GM19455 (cell line): ENCODE measurements at regions not wholly inside any gene's neighbourhood (a gene's known extent, or its start where the extent isn't known, plus 50 kb on each side); places are given as distances from the start of the nearest gene placed in this dataset.

Source experiments
- ATAC-seq: cut with Tn5 transposase; IDR thresholded peaks from one replicate; pipeline ENCODE4 v1.9.1; 2021; ENCODE audit not compliant: unreplicated experiment

DNA sequence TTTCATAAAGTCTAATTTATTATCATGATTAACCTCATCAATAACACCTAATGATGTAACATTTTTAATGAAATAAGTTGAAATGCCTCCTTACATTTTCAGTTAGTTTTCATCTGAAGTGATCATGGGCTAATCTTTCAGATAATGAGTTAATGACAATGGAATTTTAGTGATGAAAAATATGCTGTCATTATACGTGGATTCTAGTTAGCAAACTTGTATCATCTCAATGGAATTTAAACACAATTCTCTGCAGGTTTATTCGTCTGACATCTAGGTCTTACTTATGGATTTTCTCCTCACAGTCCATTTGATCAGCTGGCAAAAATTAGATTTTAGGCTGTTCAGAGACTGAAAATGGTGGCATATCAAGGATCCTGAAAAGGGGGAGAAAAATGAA is 885.0 kb downstream of the SLC4A3 start:
- no peak for ATAC-seq

- ATAC-seq: no peak
Observed at GRCh38 chr2:220513573-220514288, 886.3 kb downstream of the SLC4A3 start.

DNA sequence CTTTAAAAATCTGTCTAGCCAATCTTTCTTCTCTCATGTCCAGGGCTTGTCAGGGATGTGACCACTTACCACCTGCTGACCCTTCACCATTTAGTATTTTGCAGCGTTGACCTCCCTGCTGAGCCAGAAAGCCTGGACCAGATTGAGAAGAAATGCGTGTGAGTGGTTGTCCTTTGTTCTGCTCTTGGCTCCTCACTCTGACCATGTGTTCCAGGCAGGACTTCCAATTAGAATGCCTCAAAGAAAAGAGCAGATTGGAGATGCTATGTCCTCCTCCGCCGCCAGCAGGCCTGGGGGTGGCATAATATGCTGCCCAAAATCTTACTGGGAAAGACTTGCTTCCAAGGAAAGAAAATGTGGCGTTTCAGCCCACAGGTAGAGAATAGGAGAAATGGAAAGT is 894.1 kb downstream of the SLC4A3 start:
- no peak for ATAC-seq

DNA sequence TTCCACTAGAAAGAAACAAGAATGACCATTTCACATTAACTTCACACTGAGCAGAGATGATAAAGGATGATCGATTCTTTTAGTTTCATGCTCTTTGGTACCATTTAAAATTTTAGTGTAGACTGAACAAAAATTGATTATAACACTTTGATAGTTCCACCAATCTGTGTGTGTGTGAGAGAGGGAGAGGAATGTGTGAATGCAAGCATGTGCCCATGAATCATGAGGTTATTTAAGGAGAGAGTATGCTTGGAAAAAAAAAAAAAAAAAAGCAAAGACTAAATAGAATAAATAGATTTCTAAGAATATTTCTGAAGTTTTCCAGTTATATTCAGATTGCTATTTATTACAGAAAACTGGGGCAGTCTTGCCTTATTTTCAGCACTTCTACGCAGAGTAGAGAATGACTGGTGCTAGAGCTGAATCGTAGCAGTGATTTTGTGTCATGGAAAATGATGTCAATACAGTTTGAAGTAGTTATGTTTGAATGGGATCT is 900.8 kb downstream of the SLC4A3 start:
- ATAC-seq: no peak

- ATAC-seq: no peak
Observed at GRCh38 chr2:220531216-220531615, 903.8 kb downstream of the SLC4A3 start.

- ATAC-seq: no peak
Observed at GRCh38 chr2:220533485-220533884, 906.1 kb downstream of the SLC4A3 start.

DNA sequence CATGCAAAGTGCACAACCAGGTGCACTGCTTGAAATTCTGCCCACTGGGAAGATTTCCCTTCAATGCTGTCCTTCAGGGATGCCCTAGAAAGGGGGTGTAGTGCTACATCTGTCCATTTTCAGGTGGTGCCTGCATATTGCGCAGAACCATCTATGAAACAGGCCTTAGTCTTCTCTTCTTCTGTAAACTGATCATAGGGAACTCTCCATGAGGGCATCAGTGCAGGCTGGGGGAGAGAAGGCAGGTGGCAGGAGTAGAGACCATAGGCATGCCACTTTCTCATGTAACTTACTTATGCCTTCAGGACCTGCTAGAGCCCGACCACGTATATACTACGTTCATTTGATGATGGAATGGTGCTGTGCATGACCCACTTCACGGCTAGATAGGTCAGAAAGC is 912.1 kb downstream of the SLC4A3 start:
- ATAC-seq: no peak

DNA sequence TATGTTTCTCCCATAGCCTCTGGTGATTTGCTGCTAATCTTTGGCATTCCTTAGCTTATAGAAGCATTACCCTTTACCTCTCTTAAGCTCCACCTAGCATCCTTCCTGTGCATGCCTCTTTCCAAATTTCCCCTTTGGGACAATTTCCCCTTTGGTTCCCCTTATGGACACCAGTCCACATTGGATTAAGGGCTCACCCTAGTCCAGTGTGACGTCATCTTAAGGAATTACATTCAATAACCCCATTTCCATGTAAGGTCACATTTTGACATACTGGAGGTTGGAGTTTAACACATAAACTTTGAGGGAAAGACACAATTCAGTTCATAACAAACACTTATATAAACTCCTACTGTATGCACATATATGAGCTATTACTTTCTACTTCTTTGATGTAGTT is 916.6 kb downstream of the SLC4A3 start:
- no peak for ATAC-seq

DNA sequence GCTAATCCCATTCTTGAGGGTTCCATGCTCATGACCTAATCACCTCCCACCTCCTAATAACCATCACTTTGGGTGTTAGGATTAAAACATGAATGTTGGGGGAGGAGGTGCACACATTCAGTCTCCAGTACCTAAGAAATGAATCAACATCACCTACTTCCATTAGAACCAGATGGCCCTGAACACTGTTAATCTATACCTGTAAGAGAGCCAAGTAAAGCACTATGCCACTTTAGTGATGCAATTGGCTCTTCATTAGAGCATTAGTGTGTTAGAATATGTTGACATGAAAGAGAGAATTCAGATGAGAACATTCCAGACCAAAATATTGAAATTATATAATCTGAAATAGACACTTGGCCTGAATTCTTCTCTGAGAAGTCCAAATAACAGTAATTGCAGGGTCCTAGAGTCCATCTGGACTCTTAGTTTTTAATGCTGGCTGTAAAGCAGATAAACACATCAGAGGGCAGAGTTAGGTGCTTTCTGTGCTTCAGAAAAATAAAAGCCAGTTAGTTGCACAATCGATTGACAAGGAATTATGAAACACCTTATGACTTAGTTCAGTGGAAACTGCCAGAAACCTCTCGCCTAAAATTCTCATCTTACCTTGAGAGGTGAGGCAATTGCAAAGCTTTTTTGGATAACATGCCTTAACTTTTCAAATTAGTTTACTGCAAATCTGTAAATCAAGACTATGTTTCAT is 923.7 kb downstream of the SLC4A3 start:
- no peak for ATAC-seq

DNA sequence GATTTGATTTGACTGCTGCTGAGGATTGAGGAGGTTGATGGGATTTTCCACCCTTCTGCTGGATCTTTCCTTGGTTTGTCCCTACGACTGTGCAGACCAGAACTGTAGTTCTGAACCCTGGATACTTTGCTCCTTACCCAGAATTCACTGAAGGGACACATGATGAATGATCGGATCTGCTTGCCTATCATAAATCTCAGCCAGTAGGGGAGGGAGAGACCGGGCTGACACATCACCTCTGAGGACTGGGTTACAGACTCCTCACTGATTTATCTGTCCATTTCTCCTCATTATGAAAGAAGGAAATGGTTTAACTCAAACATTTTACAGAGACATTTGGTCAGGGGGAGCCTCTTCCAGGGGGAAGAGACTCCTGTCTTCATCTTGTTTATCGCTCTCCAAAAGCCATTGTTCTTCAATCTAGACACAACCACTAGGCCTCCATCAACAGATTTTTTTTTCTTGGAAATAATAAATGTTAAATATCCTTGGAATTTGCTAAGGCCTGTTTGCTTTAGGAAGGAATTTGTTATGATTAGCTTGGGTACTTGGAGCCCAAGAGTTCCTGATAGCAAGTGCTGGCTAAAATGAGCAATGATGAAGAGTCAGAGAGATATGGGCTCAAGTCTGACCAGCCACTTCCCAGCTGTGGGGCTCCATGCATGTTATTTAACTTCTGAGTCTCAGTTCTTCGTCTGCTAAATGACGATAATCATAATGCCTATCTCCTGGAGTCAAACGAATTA is 925.5 kb downstream of the SLC4A3 start:
- no peak for ATAC-seq

- ATAC-seq: no peak
Observed at GRCh38 chr2:220555961-220556630, 928.7 kb downstream of the SLC4A3 start.

- no peak for ATAC-seq
Observed at GRCh38 chr2:220556658-220557057, 929.2 kb downstream of the SLC4A3 start.

DNA sequence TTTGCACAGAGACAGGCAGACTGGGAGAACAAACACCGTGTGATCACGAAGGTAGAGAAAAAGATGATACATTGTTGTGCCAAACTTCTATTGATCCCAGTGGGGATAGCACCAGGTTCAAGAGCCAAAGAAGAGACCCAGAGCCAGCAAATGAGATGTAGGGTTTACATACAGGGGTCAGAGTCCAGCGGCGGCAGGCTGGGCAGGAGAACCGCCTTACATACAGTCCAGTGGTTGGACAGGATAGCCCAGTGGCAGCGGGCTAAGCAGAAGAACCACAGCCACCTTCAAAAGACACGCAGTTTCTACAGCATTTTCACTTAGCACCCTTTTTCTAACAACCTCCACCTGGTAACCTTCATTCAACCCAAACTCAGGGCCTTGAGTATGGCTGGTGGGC is 932.8 kb downstream of the SLC4A3 start:
- no peak for ATAC-seq

DNA sequence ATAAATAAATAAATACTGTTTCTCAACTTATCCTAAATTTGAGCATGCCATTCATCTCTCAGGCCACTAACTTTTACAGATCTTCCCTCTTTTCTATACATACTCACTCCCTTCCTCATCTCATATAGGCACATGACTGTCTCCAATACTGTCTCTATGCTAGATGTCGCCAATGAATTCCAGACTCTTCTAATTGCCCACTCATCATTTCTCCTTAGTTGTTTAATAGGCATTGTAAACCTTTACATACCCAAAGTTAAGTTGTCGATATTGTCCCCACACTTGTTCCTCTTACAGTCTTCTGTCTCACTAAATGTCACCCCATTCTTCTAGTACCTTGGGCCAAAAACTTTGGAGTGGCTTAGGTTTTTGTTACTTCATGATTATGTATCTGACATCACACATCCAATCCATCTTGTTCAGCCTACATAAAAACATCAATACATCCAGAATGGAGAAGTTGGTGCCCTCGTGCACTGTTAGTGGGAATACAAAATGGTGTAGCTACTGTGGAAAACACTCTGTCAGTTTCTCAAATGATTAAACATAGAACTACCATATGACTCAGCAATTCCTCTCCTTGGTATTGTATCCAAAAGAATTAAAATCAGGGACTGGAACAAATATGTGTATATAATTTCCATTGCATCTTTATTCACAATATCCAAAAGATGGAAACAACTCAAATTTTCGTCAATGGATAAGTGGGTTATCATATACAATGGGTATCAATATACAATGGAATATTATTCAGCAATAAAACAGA is 935.1 kb downstream of the SLC4A3 start:
- ATAC-seq: no peak

GRCh38 chr2:220568296-220568695 is 940.9 kb downstream of the SLC4A3 start:
- ATAC-seq: no peak

GRCh38 chr2:220569112-220569897 is 941.9 kb downstream of the SLC4A3 start:
- ATAC-seq: no peak

DNA sequence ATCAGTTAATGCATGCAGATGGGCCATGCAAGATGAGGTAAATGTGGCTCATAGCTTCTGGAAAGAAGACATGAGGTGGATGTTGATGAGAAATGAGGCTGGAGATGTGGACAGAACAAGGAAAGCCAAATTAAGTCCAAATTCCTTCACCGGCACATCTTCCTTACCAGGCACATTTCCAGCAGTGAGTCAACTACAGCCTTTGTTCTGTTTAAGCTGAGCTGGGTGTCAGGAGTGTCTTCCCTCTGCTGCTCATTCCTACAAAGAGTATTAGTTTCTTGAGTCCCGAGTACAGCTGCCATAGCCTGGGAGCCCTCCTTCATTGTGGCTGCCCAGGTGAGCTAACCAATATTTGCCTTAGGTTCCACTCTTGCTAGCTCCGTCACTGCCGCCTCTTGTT is 945.0 kb downstream of the SLC4A3 start:
- ATAC-seq: no peak

- no peak for ATAC-seq
Observed at GRCh38 chr2:220574038-220574437, 946.6 kb downstream of the SLC4A3 start.

GRCh38 chr2:220575963-220576362 is 948.5 kb downstream of the SLC4A3 start:
- no peak for ATAC-seq

DNA sequence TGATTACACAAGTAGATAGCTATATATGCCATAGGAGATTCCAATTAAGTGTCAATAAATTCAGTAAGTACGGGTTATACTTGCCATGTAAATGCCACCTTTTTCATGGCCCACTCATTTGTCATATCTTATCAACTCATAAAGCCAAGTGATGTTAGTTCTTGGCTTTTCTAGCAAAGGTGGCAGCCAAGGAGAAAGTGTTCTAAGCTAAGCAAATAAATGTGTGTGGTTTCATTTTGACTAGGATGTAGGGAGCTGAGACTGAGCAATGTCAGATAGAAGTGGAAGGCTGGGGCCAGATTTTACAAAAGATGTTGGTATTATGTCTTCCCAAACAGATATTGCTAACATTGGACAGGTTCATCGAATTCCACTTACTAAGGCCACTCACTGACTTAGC is 952.0 kb downstream of the SLC4A3 start:
- no peak for ATAC-seq
